B cell (primary cell): ENCODE measurements at regions not wholly inside any gene's neighbourhood (a gene's known extent, or its start where the extent isn't known, plus 50 kb on each side); places are given as distances from the start of the nearest gene placed in this dataset.

Experiments
- ATAC-seq: fragments of 200-7000 bp; cut with Tn5 transposase; one replicate; pipeline ENCODE4 v1.10.0; 2021; ENCODE audit warnings: low read depth, mild to moderate bottlenecking, moderate number of reproducible peaks, moderate library complexity
- CTCF ChIA-PET: fragments of 350-600 bp; sonication (Branson Sonifier 250); formaldehyde crosslinking; loops from one replicate; lab custom pipeline; 2021; ENCODE audit warnings: antibody characterized with exemption, inconsistent platforms; lab: Charles Lee
- POLR2A ChIA-PET: fragments of 350-600 bp; sonication (Branson Sonifier 250); formaldehyde crosslinking; loops from one replicate; lab custom pipeline; 2021; ENCODE audit warnings: antibody characterized with exemption; lab: Charles Lee
- DNase-seq: peaks from one replicate; pipeline ENCODE4 v3.0.0; 2013
- H2AFZ ChIP-seq: 2 replicates; pipeline ENCODE4 v1.6.1; 2012; ENCODE audit warnings: mild to moderate bottlenecking, low read depth, low read length; ENCODE audit not compliant: insufficient read depth, poor library complexity, severe bottlenecking
- H3K27ac ChIP-seq, 2 donors: 1 replicate in 1 of 2; 2 replicates in 1 of 2; pipeline ENCODE4 v1.5.1; 2012 to 2013; ENCODE audit warnings: low read length in 2 of 2, mild to moderate bottlenecking in 2 of 2, moderate library complexity in 1 of 2
- H3K27me3 ChIP-seq, 4 experiments: fragments of 200-600 bp in 1 of 4; sonication (generic) in 1 of 4; replicated peaks in 1 of 4; 1 replicate in 2 of 4; 2 replicates in 2 of 4; pipeline versions ENCODE4 v1.6.1 to v1.7.0; 2013 to 2016; ENCODE audit warnings: low read length in 3 of 4, mild to moderate bottlenecking in 2 of 4, mixed read lengths in 1 of 4, moderate library complexity in 1 of 4; ENCODE audit not compliant: insufficient read depth in 4 of 4, control insufficient read depth in 3 of 4; ENCODE audit errors: control extremely low read depth in 1 of 4
- H3K36me3 ChIP-seq, 2 experiments: replicated peaks in 1 of 2; 1 replicate in 1 of 2; 2 replicates in 1 of 2; pipeline versions ENCODE4 v1.6.1 to v1.7.1; 2013; ENCODE audit warnings: low read length in 1 of 2; ENCODE audit not compliant: insufficient read depth in 2 of 2, control insufficient read depth in 1 of 2; ENCODE audit errors: control extremely low read depth in 1 of 2, extremely low read depth in 1 of 2
- H3K4me1 ChIP-seq, 2 donors: fragments of 200-600 bp in 1 of 2; sonication (generic) in 1 of 2; 1 replicate in 1 of 2; 2 replicates in 1 of 2; pipeline versions ENCODE4 v1.5.1 to v1.6.1; 2013 to 2017; ENCODE audit warnings: low read length in 2 of 2; ENCODE audit not compliant: control insufficient read depth in 2 of 2, insufficient read depth in 2 of 2
- H3K4me2 ChIP-seq: replicated peaks from 2 replicates; pipeline ENCODE3; 2012; ENCODE audit warnings: mild to moderate bottlenecking, low read depth, low read length; ENCODE audit not compliant: poor library complexity, severe bottlenecking
- H3K4me3 ChIP-seq, 5 experiments: fragments of 200-600 bp in 1 of 5; sonication (generic) in 1 of 5; 1 replicate in 3 of 5; 2 replicates in 2 of 5; pipeline versions ENCODE4 v1.5.1 to v1.7.0; 2011 to 2016; ENCODE audit warnings: low read length in 4 of 5, mild to moderate bottlenecking in 4 of 5, low read depth in 2 of 5, control low read depth in 1 of 5, moderate library complexity in 1 of 5; ENCODE audit not compliant: insufficient read depth in 1 of 5; ENCODE audit errors: control extremely low read depth in 1 of 5, extremely low read depth in 1 of 5
- H3K79me2 ChIP-seq: fragments of 200-600 bp; sonication (generic); one replicate; pipeline ENCODE4 v1.6.0; 2016; ENCODE audit warnings: low read length; ENCODE audit not compliant: control insufficient read depth, insufficient read depth
- H3K9ac ChIP-seq: fragments of 200-600 bp; sonication (generic); 2 replicates; pipeline ENCODE4 v1.6.1; 2017; ENCODE audit warnings: mild to moderate bottlenecking, low read length, moderate library complexity
- H3K9me3 ChIP-seq, 3 donors: one replicate each; pipeline versions ENCODE4 v1.6.1 to v1.7.1; 2013; ENCODE audit warnings: low read length in 2 of 3; ENCODE audit not compliant: control insufficient read depth in 2 of 3, insufficient read depth in 1 of 3; ENCODE audit errors: control extremely low read depth in 1 of 3
- H4K20me1 ChIP-seq: 2 replicates; pipeline ENCODE4 v1.6.0; 2012; ENCODE audit warnings: mild to moderate bottlenecking, low read length; ENCODE audit not compliant: insufficient read depth, control insufficient read depth, poor library complexity, severe bottlenecking
- H3K27ac Mint-ChIP-seq: one replicate; pipeline ENCODE4 v1.8.0; 2021; ENCODE audit warnings: mixed read lengths
- H3K27me3 Mint-ChIP-seq: one replicate; pipeline ENCODE4 v1.8.0; 2021; ENCODE audit warnings: mixed read lengths
- H3K4me1 Mint-ChIP-seq: one replicate; pipeline ENCODE4 v1.8.0; 2021; ENCODE audit warnings: mixed read lengths
- H3K4me3 Mint-ChIP-seq: one replicate; pipeline ENCODE4 v1.8.0; 2021; ENCODE audit warnings: mixed read lengths
- H3K9me3 Mint-ChIP-seq: one replicate; pipeline ENCODE4 v1.8.0; 2022; ENCODE audit warnings: mixed read lengths; ENCODE audit not compliant: insufficient read depth
- EZH2 ChIP-seq: IDR thresholded peaks from 2 replicates; pipeline ENCODE4 v1.6.1; 2012; ENCODE audit warnings: borderline replicate concordance, low read depth, mild to moderate bottlenecking, moderate library complexity, low read length; ENCODE audit not compliant: insufficient read depth, poor library complexity, severe bottlenecking
- WGBS: methylation state at CpG from one replicate; pipeline ENCODE4 v1.1.5; 2013; ENCODE audit warnings: missing lambda C conversion rate; ENCODE audit not compliant: insufficient coverage; 5-methylcytosine and 5-hydroxymethylcytosine counted together
- intact Hi-C: fragments of 100-400 bp; cut with micrococcal nuclease; formaldehyde crosslinking; loops from one replicate; pipeline ENCODE4 v1.10.0; 2022
- TF ChIP-seq, protein P1 (sequence below): fragments of 200-600 bp; IDR thresholded peaks from one replicate; pipeline ENCODE4 v1.8.0; 2022; ENCODE audit warnings: antibody characterized with exemption, mild to moderate bottlenecking

DNA sequence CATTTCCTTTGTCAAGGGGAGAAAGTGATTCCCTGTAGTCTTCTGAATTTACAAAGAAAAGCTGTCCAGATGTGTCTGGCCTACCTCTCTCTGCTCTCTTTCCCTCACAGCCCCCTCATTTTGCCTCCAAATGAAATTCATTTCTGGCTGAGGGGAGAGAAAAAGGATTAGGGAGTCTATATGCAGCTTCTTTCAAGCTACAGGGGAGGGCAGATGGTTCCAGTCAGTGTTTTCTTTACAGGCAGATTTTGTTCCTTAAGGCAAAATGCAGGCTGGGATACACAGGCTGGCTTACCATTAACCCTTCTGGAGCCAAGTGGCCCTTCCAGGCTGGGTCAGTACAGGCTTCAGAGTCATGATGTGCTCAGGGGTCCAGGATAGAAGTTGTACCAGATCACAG, 198.1 kb upstream of the USP24 start:
- ATAC-seq = no peak
- no peaks in the 10 kb centered on the region for H3K36me3 ChIP-seq
- peaks cover 33% of the 10 kb centered on the region for H3K27me3 Mint-ChIP-seq

DNA sequence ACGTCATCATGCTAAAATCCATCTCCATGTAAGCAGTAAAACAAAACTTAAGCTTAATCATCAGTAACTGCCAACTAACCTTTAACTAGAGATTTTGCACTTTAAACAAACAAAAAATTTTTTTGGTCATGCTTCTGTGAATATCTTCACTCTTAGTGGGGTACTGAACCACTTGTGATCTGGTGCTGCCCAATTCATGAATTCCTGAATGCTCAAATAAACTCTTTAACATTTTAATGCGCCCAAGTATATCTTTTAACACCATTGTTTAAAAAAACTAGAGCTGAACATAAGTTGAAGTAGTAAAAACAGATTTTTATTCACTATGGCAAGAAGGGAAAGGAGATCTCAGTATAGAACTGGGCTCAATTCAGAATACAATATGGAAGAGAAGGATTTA, 196.9 kb upstream of the USP24 start:
- no peaks in the 10 kb centered on the region for H3K27me3 ChIP-seq
- H2AFZ ChIP-seq = no peak overlapping the region
- no peak overlapping the region for H3K4me3 Mint-ChIP-seq
- H3K9ac ChIP-seq = no peak overlapping the region
- WGBS = 71% methylated on average over 1 of the region's 2 CpGs
- no peak overlapping the region for H3K27ac ChIP-seq
- ChIA-PET CTCF (no interaction called here), POLR2A (no interaction called here)
- no peaks in the 10 kb centered on the region for H4K20me1 ChIP-seq
- no peaks in the 10 kb centered on the region for H3K79me2 ChIP-seq
- no peak overlapping the region for H3K4me3 ChIP-seq
- no peaks in the 10 kb centered on the region for H3K36me3 ChIP-seq
- DNase-seq = no peak
- H3K4me2 ChIP-seq = no peak overlapping the region
- no peaks in the 10 kb centered on the region for H3K4me1 ChIP-seq
- H3K27me3 Mint-ChIP-seq = peaks cover 28% of the 10 kb centered on the region
- no peak overlapping the region for H3K27ac Mint-ChIP-seq
- no peaks in the 10 kb centered on the region for H3K9me3 ChIP-seq
- H3K4me1 Mint-ChIP-seq = no peaks in the 10 kb centered on the region
- peaks cover 3% of the 10 kb centered on the region for H3K9me3 Mint-ChIP-seq
- no peak for ATAC-seq
- intact Hi-C loops = no loop called here
- no peak for TF ChIP-seq EZH2
- TF ChIP-seq, protein P1, sequence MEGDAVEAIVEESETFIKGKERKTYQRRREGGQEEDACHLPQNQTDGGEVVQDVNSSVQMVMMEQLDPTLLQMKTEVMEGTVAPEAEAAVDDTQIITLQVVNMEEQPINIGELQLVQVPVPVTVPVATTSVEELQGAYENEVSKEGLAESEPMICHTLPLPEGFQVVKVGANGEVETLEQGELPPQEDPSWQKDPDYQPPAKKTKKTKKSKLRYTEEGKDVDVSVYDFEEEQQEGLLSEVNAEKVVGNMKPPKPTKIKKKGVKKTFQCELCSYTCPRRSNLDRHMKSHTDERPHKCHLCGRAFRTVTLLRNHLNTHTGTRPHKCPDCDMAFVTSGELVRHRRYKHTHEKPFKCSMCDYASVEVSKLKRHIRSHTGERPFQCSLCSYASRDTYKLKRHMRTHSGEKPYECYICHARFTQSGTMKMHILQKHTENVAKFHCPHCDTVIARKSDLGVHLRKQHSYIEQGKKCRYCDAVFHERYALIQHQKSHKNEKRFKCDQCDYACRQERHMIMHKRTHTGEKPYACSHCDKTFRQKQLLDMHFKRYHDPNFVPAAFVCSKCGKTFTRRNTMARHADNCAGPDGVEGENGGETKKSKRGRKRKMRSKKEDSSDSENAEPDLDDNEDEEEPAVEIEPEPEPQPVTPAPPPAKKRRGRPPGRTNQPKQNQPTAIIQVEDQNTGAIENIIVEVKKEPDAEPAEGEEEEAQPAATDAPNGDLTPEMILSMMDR = no peak

More for the DNA sequence above, 198.1 kb upstream of the USP24 start:
- no peak overlapping the region for H3K9ac ChIP-seq
- POLR2A ChIA-PET = no interaction called here
- TF ChIP-seq, protein P1 = no peak
- no peak for TF ChIP-seq EZH2
- Mint-ChIP-seq H3K4me1 (no peaks in the 10 kb centered on the region), H3K4me3 (no peak overlapping the region), H3K27ac (no peak overlapping the region), H3K9me3 (peaks cover 3% of the 10 kb centered on the region)
- H3K4me1 ChIP-seq = no peaks in the 10 kb centered on the region
- no peaks in the 10 kb centered on the region for H3K79me2 ChIP-seq
- H2AFZ ChIP-seq = no peak overlapping the region
- no peaks in the 10 kb centered on the region for H3K27me3 ChIP-seq
- no peak overlapping the region for H3K4me2 ChIP-seq
- H3K9me3 ChIP-seq = no peaks in the 10 kb centered on the region
- intact Hi-C loops = no loop called here
- no peak overlapping the region for H3K4me3 ChIP-seq
- CTCF ChIA-PET = no interaction called here
- DNase-seq = no peak
- H3K27ac ChIP-seq = no peak overlapping the region
- H4K20me1 ChIP-seq = no peaks in the 10 kb centered on the region
